ENCODE measurements at regions not wholly inside any gene's neighbourhood (a gene's known extent, or its start where the extent isn't known, plus 50 kb on each side); places are given as distances from the start of the nearest gene placed in this dataset.

DNA sequence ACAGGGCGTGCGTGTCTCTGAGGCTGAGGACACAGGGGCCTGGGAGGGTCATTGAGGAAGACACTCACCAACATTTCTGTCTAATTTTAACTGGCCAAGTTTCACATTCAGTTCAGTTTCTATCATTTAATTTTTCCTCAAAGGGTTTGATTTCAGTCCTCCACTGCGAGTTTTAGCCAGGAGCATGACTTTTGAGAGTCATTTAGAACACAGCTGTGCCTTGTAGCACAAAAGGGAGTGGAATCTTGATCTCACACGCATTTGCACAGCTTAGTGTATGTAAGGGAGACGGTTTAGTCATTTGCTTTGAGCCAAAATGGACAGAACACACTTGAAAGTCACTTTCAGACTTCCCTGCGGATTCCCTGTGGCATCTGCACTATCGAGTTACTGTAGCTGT, 1090.8 kb downstream of the BCL11B start:
- Histone ChIP-seq H3K9me3 (ENCODE audit: severe bottlenecking) (no peaks in the 10 kb centered on the region), H3K27ac (no peak overlapping the region), H3K27me3 (ENCODE audit: insufficient read depth, low read depth, severe bottlenecking) (peaks cover 93% of the 10 kb centered on the region), H3K4me3 (ENCODE audit: low read depth, low read length) (no peak overlapping the region), H3K36me3 (no peaks in the 10 kb centered on the region)
- DNase-seq = no peak
- TF ChIP-seq, protein P1, sequence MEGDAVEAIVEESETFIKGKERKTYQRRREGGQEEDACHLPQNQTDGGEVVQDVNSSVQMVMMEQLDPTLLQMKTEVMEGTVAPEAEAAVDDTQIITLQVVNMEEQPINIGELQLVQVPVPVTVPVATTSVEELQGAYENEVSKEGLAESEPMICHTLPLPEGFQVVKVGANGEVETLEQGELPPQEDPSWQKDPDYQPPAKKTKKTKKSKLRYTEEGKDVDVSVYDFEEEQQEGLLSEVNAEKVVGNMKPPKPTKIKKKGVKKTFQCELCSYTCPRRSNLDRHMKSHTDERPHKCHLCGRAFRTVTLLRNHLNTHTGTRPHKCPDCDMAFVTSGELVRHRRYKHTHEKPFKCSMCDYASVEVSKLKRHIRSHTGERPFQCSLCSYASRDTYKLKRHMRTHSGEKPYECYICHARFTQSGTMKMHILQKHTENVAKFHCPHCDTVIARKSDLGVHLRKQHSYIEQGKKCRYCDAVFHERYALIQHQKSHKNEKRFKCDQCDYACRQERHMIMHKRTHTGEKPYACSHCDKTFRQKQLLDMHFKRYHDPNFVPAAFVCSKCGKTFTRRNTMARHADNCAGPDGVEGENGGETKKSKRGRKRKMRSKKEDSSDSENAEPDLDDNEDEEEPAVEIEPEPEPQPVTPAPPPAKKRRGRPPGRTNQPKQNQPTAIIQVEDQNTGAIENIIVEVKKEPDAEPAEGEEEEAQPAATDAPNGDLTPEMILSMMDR (IDR thresholded peaks at IDR 0.05; ENCODE audit: low read depth, low read length) = no peak

DNA sequence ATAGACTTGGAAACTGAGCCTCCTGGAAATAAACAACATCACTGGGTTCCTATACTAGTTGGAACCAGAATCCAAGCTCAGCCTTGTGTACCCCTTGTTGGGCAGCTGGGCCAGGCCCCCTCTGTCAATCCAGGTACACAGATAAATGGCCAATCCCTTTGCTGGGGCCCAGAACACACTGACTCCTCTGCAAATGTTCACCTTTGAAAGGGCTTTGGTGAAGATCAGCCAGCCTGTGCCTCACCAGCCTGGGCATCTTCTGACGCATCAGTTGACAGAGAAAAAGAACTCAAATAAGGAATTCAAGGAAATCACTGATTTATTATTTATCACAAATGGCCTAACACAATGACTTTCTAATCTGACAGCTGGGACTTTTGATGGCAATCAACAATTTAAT, 1090.2 kb downstream of the BCL11B start:
- Histone ChIP-seq H3K27ac (no peak overlapping the region), H3K4me3 (ENCODE audit: low read depth, low read length) (no peak overlapping the region), H3K9me3 (ENCODE audit: severe bottlenecking) (no peaks in the 10 kb centered on the region), H3K27me3 (ENCODE audit: insufficient read depth, low read depth, severe bottlenecking) (peaks cover 93% of the 10 kb centered on the region), H3K36me3 (no peaks in the 10 kb centered on the region)
- DNase-seq = no peak
- TF ChIP-seq, protein P1 (IDR thresholded peaks at IDR 0.05; ENCODE audit: low read depth, low read length) = no peak

DNA sequence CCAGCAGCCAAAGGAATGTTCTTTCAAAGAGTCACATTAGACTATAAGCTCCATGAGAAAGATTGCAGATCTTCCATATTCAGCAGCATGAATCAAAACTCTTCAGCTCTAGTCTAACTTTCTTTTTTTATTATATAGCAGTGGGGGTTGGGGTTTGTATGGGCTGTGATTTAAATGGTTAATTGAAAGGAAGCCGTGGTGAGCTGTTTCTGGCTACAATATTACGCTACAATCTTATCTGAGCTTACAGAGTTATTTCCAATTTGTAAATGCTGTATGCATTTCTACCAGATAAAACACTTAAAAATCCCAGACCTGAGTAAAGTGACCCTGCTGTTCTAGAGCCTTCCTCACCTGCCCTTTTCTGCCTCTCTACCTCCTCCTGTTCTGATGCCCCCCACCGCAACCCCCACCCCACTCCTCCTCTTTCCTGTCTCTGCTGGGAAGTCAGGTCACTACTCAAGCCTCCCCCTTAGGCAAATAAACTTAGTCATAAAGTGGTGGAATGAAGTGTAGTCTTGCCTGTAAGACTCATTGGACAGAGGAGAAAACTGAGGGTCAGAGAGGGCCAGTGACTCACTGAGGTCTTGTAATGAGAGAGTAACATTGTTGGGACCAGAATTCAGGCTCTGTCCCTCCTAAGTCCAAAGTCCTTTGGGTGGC, 1089.5 kb downstream of the BCL11B start:
- H3K27ac ChIP-seq = no peak overlapping the region
- H3K27me3 ChIP-seq (ENCODE audit: insufficient read depth, low read depth, severe bottlenecking) = peaks cover 93% of the 10 kb centered on the region
- H3K36me3 ChIP-seq = no peaks in the 10 kb centered on the region
- TF ChIP-seq, protein P1 (IDR thresholded peaks at IDR 0.05; ENCODE audit: low read depth, low read length) = no peak
- DNase-seq = no peak
- H3K9me3 ChIP-seq (ENCODE audit: severe bottlenecking) = no peaks in the 10 kb centered on the region
- no peak overlapping the region for H3K4me3 ChIP-seq (ENCODE audit: low read depth, low read length)

DNA sequence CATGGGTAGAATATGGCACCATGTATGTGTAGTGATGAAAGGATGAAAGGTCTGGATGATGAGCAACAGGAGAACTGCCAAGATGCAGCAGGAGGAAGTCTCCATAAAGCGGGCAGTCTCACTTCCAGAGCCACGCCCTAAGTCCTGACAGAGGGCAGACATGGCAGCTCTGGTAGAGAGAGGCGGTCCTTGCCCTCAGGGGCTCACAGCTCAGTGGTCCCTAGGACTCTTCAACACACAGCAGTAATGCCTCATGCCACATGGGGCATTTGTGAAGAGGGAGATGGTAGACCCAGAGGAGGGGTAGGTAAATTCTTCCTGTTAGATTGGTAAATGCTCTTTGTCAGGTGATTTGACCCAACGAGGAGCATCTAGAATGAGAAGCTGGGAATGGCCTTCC, 1088.4 kb downstream of the BCL11B start:
- Histone ChIP-seq H3K9me3 (ENCODE audit: severe bottlenecking) (no peaks in the 10 kb centered on the region), H3K4me3 (ENCODE audit: low read depth, low read length) (no peak overlapping the region), H3K27ac (no peak overlapping the region), H3K27me3 (ENCODE audit: insufficient read depth, low read depth, severe bottlenecking) (peaks cover 97% of the 10 kb centered on the region), H3K36me3 (no peaks in the 10 kb centered on the region)
- TF ChIP-seq, protein P1 (IDR thresholded peaks at IDR 0.05; ENCODE audit: low read depth, low read length) = no peak
- DNase-seq = no peak

DNA sequence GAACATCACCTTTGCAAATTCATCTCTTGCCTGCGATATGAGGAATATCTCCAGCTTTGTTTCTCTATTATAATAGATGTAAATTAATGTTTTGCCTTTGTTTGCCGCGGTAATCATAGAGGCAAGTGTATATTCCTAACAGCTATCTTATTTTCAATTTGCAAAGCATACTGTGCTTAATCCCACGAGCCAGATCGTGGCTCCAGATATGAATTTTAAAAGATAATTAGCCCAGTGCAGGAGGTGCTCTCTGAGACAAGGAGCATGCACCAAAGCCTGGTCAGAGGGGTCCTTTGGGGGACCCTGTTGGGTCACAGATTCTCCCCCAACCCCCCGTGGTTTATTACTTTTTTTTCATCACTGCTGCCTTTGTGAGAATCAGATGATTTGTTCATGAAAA, 1087.5 kb downstream of the BCL11B start:
- H3K36me3 ChIP-seq = no peaks in the 10 kb centered on the region
- peaks cover 96% of the 10 kb centered on the region for H3K27me3 ChIP-seq (ENCODE audit: insufficient read depth, low read depth, severe bottlenecking)
- H3K27ac ChIP-seq = no peak overlapping the region
- no peak for DNase-seq
- TF ChIP-seq, protein P1 (IDR thresholded peaks at IDR 0.05; ENCODE audit: low read depth, low read length) = no peak
- H3K4me3 ChIP-seq (ENCODE audit: low read depth, low read length) = no peak overlapping the region
- no peaks in the 10 kb centered on the region for H3K9me3 ChIP-seq (ENCODE audit: severe bottlenecking)

DNA sequence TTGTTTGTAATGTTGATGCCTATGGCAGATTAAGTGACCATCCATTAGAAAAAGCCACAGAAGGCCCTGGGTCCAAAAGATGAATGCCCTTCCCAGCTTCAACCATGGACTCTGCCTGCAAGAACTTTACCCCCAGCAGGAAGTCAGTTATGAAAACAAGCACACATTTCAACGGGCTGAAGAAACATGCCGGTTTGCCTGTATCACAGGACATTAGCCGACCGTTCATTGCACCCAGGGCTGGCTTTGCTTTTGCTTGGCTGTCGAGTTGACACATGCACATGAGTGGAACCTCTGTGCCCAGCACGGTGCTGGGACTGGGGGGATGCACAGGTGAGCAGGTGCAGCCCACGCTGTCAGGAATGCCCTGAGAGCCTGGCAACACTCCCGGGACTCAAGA, 1087.0 kb downstream of the BCL11B start:
- no peak for DNase-seq
- TF ChIP-seq, protein P1 (IDR thresholded peaks at IDR 0.05; ENCODE audit: low read depth, low read length) = no peak
- Histone ChIP-seq H3K27me3 (ENCODE audit: insufficient read depth, low read depth, severe bottlenecking) (peaks cover 96% of the 10 kb centered on the region), H3K4me3 (ENCODE audit: low read depth, low read length) (no peak overlapping the region), H3K36me3 (no peaks in the 10 kb centered on the region), H3K9me3 (ENCODE audit: severe bottlenecking) (no peaks in the 10 kb centered on the region), H3K27ac (no peak overlapping the region)
